Gastroesophageal sphincter (tissue), 3 donors: ENCODE measurements at regions not wholly inside any gene's neighbourhood (a gene's known extent, or its start where the extent isn't known, plus 50 kb on each side); places are given as distances from the start of the nearest gene placed in this dataset.

Experiments
- POLR2A ChIP-seq, 2 donors: fragments of 450-650 bp; IDR thresholded peaks; one replicate each; pipeline ENCODE4 v1.6.1; 2017; ENCODE audit warnings: antibody characterized with exemption in 2 of 2, mild to moderate bottlenecking in 2 of 2, moderate library complexity in 1 of 2
- POLR2AphosphoS5 ChIP-seq: sonication (generic); formaldehyde crosslinking; IDR thresholded peaks from one replicate; pipeline ENCODE4 v1.6.1; 2017; ENCODE audit warnings: antibody characterized with exemption
- TF ChIP-seq, protein P1 (sequence below), 4 experiments: fragments of 200-600 bp in 2 of 4; fragments of 450-650 bp in 2 of 4; sonication (generic) in 1 of 4; IDR thresholded peaks; one replicate each; pipeline ENCODE4 v1.5.1; 2017 to 2019; ENCODE audit warnings: antibody characterized with exemption in 4 of 4, mild to moderate bottlenecking in 2 of 4, moderate library complexity in 2 of 4

DNA sequence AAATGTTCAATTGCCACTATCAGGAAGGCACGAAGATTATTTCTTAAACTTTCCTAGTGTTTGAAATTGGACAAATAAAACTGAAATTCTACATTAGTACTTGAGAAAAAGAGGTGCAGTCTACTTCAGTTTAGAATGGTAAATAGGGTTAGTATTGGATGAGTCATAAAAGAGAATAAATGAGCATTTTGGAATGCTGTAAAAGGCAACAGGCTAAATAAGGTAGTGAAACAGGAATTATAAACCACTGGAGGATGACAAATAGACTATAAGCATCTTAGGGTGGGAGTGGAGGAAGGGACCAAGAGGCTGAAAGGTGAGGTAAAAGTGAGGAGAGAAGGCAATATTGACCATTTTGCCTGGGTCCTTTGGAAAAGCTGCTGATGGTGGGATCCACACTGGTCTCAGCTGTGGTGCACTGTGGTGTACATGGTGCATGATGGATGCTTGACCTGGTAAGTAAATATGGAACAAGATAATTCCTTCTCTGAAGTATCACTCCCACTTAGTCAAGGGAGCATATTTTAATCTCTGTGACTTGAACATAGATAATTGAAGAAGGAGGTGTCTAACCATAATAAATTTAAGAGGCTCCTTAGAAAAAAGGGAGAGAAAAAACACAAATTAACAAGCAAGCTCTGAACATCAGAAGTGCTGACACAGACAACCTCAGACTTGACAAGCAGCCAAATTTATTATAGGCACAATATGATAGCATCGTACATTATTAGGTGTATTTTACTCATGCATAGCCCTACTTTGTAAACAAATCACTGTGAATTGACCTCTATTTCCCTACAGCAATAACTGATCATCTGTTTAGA lies 76.4 kb upstream of the SCIN start:
- TF ChIP-seq, protein P1, sequence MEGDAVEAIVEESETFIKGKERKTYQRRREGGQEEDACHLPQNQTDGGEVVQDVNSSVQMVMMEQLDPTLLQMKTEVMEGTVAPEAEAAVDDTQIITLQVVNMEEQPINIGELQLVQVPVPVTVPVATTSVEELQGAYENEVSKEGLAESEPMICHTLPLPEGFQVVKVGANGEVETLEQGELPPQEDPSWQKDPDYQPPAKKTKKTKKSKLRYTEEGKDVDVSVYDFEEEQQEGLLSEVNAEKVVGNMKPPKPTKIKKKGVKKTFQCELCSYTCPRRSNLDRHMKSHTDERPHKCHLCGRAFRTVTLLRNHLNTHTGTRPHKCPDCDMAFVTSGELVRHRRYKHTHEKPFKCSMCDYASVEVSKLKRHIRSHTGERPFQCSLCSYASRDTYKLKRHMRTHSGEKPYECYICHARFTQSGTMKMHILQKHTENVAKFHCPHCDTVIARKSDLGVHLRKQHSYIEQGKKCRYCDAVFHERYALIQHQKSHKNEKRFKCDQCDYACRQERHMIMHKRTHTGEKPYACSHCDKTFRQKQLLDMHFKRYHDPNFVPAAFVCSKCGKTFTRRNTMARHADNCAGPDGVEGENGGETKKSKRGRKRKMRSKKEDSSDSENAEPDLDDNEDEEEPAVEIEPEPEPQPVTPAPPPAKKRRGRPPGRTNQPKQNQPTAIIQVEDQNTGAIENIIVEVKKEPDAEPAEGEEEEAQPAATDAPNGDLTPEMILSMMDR (IDR thresholded peaks at IDR 0.05): no peak
- TF ChIP-seq POLR2A (IDR thresholded peaks at IDR 0.05) (no peak), POLR2AphosphoS5 (no peak)
